Tibial nerve (tissue), 4 donors: ENCODE measurements at regions not wholly inside any gene's neighbourhood (a gene's known extent, or its start where the extent isn't known, plus 50 kb on each side); places are given as distances from the start of the nearest gene placed in this dataset.

ENCODE experiments used
- DNase-seq, 2 donors: peaks; one replicate each; pipeline ENCODE4 v3.0.0-alpha.2; 2019; ENCODE audit warnings: low spot score in 2 of 2
- H3K27ac ChIP-seq, 4 donors: fragments of 200-600 bp; sonication (generic) in 3 of 4; one replicate each; pipeline ENCODE4 v1.5.1; 2017 to 2019; ENCODE audit warnings: mild to moderate bottlenecking in 1 of 4
- H3K27me3 ChIP-seq, 2 donors: fragments of 200-600 bp; sonication (generic) in 1 of 2; one replicate each; pipeline versions ENCODE4 v1.5.1 to v1.6.0; 2017 to 2019
- H3K36me3 ChIP-seq, 3 donors: fragments of 200-600 bp; sonication (generic); one replicate each; pipeline ENCODE4 v1.5.1; 2018 to 2019
- H3K4me1 ChIP-seq, 4 donors: fragments of 200-600 bp; sonication (generic) in 3 of 4; one replicate each; pipeline ENCODE4 v1.5.1; 2017 to 2019
- H3K4me3 ChIP-seq, 4 donors: fragments of 200-600 bp; sonication (generic) in 3 of 4; one replicate each; pipeline ENCODE4 v1.5.1; 2017 to 2019; ENCODE audit warnings: mild to moderate bottlenecking in 1 of 4, moderate library complexity in 1 of 4
- H3K9me3 ChIP-seq, 4 donors: fragments of 200-600 bp; sonication (generic) in 3 of 4; one replicate each; pipeline ENCODE4 v1.5.1; 2017 to 2019
- EP300 ChIP-seq, 2 donors: sonication (generic); formaldehyde crosslinking; IDR thresholded peaks; one replicate each; pipeline ENCODE4 v1.6.1; 2017; ENCODE audit warnings: antibody characterized with exemption in 2 of 2, mild to moderate bottlenecking in 1 of 2
- POLR2A ChIP-seq, 2 donors: fragments of 450-650 bp; IDR thresholded peaks; one replicate each; pipeline ENCODE4 v1.6.1; 2017; ENCODE audit warnings: antibody characterized with exemption in 2 of 2, mild to moderate bottlenecking in 2 of 2, moderate library complexity in 2 of 2
- WGBS, 2 donors: methylation state at CpG; one replicate each; pipeline ENCODE4 v1.1.5; 2018; 5-methylcytosine and 5-hydroxymethylcytosine counted together
- TF ChIP-seq, protein P1 (sequence below), 5 experiments: fragments of 200-600 bp in 3 of 5; fragments of 450-650 bp in 2 of 5; sonication (generic) in 3 of 5; IDR thresholded peaks; one replicate each; pipeline ENCODE4 v1.5.1; 2016 to 2019; ENCODE audit warnings: antibody characterized with exemption in 5 of 5, mild to moderate bottlenecking in 3 of 5, moderate library complexity in 2 of 5

- no peak for TF ChIP-seq POLR2A (IDR thresholded peaks at IDR 0.05)
- TF ChIP-seq, protein P1, sequence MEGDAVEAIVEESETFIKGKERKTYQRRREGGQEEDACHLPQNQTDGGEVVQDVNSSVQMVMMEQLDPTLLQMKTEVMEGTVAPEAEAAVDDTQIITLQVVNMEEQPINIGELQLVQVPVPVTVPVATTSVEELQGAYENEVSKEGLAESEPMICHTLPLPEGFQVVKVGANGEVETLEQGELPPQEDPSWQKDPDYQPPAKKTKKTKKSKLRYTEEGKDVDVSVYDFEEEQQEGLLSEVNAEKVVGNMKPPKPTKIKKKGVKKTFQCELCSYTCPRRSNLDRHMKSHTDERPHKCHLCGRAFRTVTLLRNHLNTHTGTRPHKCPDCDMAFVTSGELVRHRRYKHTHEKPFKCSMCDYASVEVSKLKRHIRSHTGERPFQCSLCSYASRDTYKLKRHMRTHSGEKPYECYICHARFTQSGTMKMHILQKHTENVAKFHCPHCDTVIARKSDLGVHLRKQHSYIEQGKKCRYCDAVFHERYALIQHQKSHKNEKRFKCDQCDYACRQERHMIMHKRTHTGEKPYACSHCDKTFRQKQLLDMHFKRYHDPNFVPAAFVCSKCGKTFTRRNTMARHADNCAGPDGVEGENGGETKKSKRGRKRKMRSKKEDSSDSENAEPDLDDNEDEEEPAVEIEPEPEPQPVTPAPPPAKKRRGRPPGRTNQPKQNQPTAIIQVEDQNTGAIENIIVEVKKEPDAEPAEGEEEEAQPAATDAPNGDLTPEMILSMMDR (IDR thresholded peaks at IDR 0.05) = no peak
- no peak for TF ChIP-seq EP300 (IDR thresholded peaks at IDR 0.05)
- 93 to 95% methylated on average over 4 of the region's 4 CpGs for WGBS, 2 donors
- H3K9me3 ChIP-seq = no peaks in the 10 kb centered on the region
- no peak overlapping the region for H3K4me3 ChIP-seq
- H3K4me1 ChIP-seq = no peaks in the 10 kb centered on the region
- no peaks in the 10 kb centered on the region for H3K27me3 ChIP-seq
- no peak for DNase-seq
- H3K36me3 ChIP-seq = no peaks in the 10 kb centered on the region
- H3K27ac ChIP-seq = no peak overlapping the region
Measured at GRCh38 chr5:33235304-33235703, 205.5 kb upstream of the TARS1 start.

DNA sequence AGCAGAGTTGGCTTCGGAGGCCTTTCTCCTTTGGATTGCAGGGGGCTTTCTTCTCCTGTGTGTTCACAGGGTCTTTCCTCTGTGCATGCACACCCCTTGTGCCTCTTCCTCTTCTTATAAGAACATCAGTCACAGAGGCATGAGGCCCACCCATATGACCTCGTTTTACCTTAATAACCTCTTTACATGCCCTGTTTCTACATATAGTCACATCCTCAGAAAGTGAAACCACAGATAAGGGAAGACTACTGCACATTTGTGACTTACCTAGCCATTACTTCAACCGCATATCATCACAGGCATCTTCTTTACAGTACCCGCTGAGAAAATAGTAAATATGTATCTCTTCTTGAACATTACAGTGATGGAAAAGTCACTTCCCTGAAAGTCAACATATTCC lies 204.9 kb upstream of the TARS1 start:
- no peak for TF ChIP-seq EP300 (IDR thresholded peaks at IDR 0.05)
- no peak for TF ChIP-seq POLR2A (IDR thresholded peaks at IDR 0.05)
- no peak overlapping the region for H3K4me3 ChIP-seq
- H3K27me3 ChIP-seq = no peaks in the 10 kb centered on the region
- H3K36me3 ChIP-seq = no peaks in the 10 kb centered on the region
- no peaks in the 10 kb centered on the region for H3K9me3 ChIP-seq
- no peak overlapping the region for H3K27ac ChIP-seq
- WGBS, 2 donors = 88% methylated on average over 4 of the region's 4 CpGs
- no peak for DNase-seq
- no peaks in the 10 kb centered on the region for H3K4me1 ChIP-seq

- Histone ChIP-seq H3K36me3 (no peaks in the 10 kb centered on the region), H3K4me3 (no peak overlapping the region), H3K9me3 (no peaks in the 10 kb centered on the region), H3K27me3 (no peaks in the 10 kb centered on the region), H3K4me1 (peaks cover 0 to 5% (median 0%) of the 10 kb centered on the region in 4 donors), H3K27ac (no peak overlapping the region)
- TF ChIP-seq POLR2A (IDR thresholded peaks at IDR 0.05) = no peak
- TF ChIP-seq EP300 (IDR thresholded peaks at IDR 0.05) = no peak
- TF ChIP-seq, protein P1 (IDR thresholded peaks at IDR 0.05) = no peak
- DNase-seq = no peak
Measured at GRCh38 chr5:33237471-33237870, 203.3 kb upstream of the TARS1 start.

DNA sequence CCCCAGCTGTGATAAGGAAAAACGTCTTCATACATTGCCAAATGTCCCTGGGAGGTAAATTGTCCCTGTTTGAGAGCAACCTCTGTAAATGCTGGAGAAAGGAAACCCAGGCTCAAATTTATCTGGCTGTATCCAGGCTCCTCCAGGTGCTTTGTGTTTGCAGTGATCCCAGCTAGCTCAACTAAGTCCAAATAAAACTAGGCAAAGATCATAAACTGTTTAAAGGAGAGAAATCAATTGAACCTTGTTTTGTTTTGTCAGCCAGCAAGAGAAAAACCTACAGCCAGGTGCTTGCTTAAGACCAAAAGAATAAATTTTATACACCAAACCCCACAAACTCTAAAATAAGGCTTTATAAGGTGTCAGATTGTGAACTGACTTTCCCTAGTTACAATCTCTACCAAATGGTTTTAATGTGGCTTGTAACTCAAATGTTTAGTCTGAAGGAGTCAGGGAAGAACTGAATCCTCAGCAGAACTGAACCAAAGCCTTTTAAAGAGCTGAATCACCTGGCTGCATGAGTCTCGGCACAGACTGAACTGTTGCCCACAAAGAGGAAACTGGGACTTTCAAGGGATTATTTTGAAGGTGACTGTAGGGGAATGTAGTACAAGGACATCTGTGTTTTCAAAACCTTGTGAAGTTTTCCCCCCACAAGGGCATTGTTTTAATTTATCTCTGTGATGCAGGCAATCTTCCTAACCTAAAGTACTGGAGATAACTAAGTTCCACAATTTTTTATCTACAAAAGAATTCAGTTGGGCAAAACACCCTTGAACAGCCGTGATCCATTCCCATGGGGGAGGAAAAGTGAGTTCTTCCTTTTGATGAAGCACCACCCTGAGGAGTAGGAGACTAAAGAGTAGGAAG lies 201.7 kb upstream of the TARS1 start:
- TF ChIP-seq EP300 (IDR thresholded peaks at IDR 0.05) (no peak), POLR2A (IDR thresholded peaks at IDR 0.05) (no peak)
- TF ChIP-seq, protein P1 (IDR thresholded peaks at IDR 0.05) = no peak
- Histone ChIP-seq H3K4me1 (peaks cover 0 to 5% (median 0%) of the 10 kb centered on the region in 4 donors), H3K9me3 (no peaks in the 10 kb centered on the region), H3K36me3 (no peaks in the 10 kb centered on the region), H3K27ac (no peak overlapping the region), H3K27me3 (no peaks in the 10 kb centered on the region), H3K4me3 (no peak overlapping the region)
- 52 to 62% methylated on average over 3 of the region's 3 CpGs for WGBS, 2 donors
- no peak for DNase-seq

- no peak overlapping the region for H3K4me3 ChIP-seq
- H3K27me3 ChIP-seq = no peaks in the 10 kb centered on the region
- WGBS, 2 donors = 83 to 88% methylated on average over 6 of the region's 6 CpGs
- no peaks in the 10 kb centered on the region for H3K9me3 ChIP-seq
- H3K36me3 ChIP-seq = no peaks in the 10 kb centered on the region
- no peak overlapping the region for H3K27ac ChIP-seq
- no peak for DNase-seq
- H3K4me1 ChIP-seq = peaks cover 0 to 5% (median 0%) of the 10 kb centered on the region in 4 donors
- TF ChIP-seq POLR2A (IDR thresholded peaks at IDR 0.05) (no peak), EP300 (IDR thresholded peaks at IDR 0.05) (no peak)
- TF ChIP-seq, protein P1 (IDR thresholded peaks at IDR 0.05) = no peak
Measured at GRCh38 chr5:33240558-33240957, 200.2 kb upstream of the TARS1 start.
